CD4-positive, alpha-beta memory T cell (primary cell): ENCODE measurements at regions not wholly inside any gene's neighbourhood (a gene's known extent, or its start where the extent isn't known, plus 50 kb on each side); places are given as distances from the start of the nearest gene placed in this dataset.
"Not testable (repeated sequence)": the region's sequence is repeated elsewhere in the genome, so short reads cannot be mapped to it uniquely, and the experiment has no call there.

ENCODE experiments used
- CTCF ChIA-PET: fragments of 350-600 bp; sonication (Branson Sonifier 250); formaldehyde crosslinking; loops from one replicate; lab custom pipeline; 2021; ENCODE audit warnings: inconsistent platforms; ENCODE audit not compliant: partially characterized antibody; lab: Charles Lee
- POLR2A ChIA-PET: fragments of 350-600 bp; sonication (Branson Sonifier 250); formaldehyde crosslinking; loops from one replicate; lab custom pipeline; 2021; ENCODE audit not compliant: partially characterized antibody; lab: Charles Lee
- DNase-seq, 5 donors: peaks; one replicate each; pipeline versions ENCODE4 v3.0.0 to v3.0.0-alpha.2; 2020 to 2022; ENCODE audit warnings: mixed read lengths in 1 of 5
- H3K27ac ChIP-seq: one replicate; pipeline ENCODE4 v1.7.0; 2013; ENCODE audit warnings: low read depth, low read length
- H3K27me3 ChIP-seq: 2 replicates; pipeline ENCODE4 v1.7.0; 2013; ENCODE audit warnings: mild to moderate bottlenecking, low read length, moderate library complexity; ENCODE audit not compliant: insufficient read depth
- H3K36me3 ChIP-seq: 2 replicates; pipeline ENCODE4 v1.7.0; 2013; ENCODE audit warnings: mild to moderate bottlenecking, low read length, moderate library complexity; ENCODE audit not compliant: insufficient read depth
- H3K4me1 ChIP-seq: 2 replicates; pipeline ENCODE4 v1.7.0; 2013; ENCODE audit warnings: mild to moderate bottlenecking, low read length, moderate library complexity; ENCODE audit not compliant: insufficient read depth
- H3K4me3 ChIP-seq, 2 donors: one replicate each; pipeline ENCODE4 v1.7.0; 2013; ENCODE audit warnings: low read length in 2 of 2, mild to moderate bottlenecking in 1 of 2
- H3K9me3 ChIP-seq, 2 donors: one replicate each; pipeline ENCODE4 v1.7.0; 2013; ENCODE audit warnings: low read length in 2 of 2, control low read depth in 1 of 2; ENCODE audit not compliant: control insufficient read depth in 1 of 2
- H3K27ac Mint-ChIP-seq, 7 donors: one replicate each; pipeline ENCODE4 v1.8.0; 2020 to 2021; ENCODE audit warnings: mixed read lengths in 7 of 7, mild to moderate bottlenecking in 6 of 7, inconsistent platforms in 3 of 7, moderate library complexity in 3 of 7
- H3K27me3 Mint-ChIP-seq, 2 donors: one replicate each; pipeline ENCODE4 v1.8.0; 2020 to 2021; ENCODE audit warnings: mixed read lengths in 2 of 2
- H3K36me3 Mint-ChIP-seq, 2 donors: one replicate each; pipeline ENCODE4 v1.8.0; 2020 to 2021; ENCODE audit warnings: mixed read lengths in 2 of 2, inconsistent platforms in 1 of 2, mild to moderate bottlenecking in 1 of 2
- H3K4me1 Mint-ChIP-seq, 4 donors: one replicate each; pipeline ENCODE4 v1.8.0; 2020 to 2021; ENCODE audit warnings: mixed read lengths in 4 of 4, mild to moderate bottlenecking in 1 of 4
- H3K4me3 Mint-ChIP-seq, 8 donors: one replicate each; pipeline ENCODE4 v1.8.0; 2020 to 2021; ENCODE audit warnings: mixed read lengths in 8 of 8, mild to moderate bottlenecking in 7 of 8, moderate library complexity in 6 of 8, inconsistent platforms in 3 of 8
- H3K9me3 Mint-ChIP-seq, 8 donors: one replicate each; pipeline ENCODE4 v1.8.0; 2020 to 2021; ENCODE audit warnings: mixed read lengths in 8 of 8, mild to moderate bottlenecking in 5 of 8, inconsistent platforms in 3 of 8, moderate library complexity in 1 of 8
- intact Hi-C: fragments of 100-400 bp; cut with micrococcal nuclease; formaldehyde crosslinking; loops from one replicate; pipeline ENCODE4 v1.15.1; 2023

- DNase-seq, H3K27ac ChIP-seq, intact Hi-C loops, H3K9me3 ChIP-seq, H3K27ac Mint-ChIP-seq, H3K4me1 Mint-ChIP-seq, H3K4me1 ChIP-seq, POLR2A ChIA-PET, H3K27me3 ChIP-seq, CTCF ChIA-PET, H3K36me3 Mint-ChIP-seq, H3K4me3 ChIP-seq, H3K36me3 ChIP-seq: not testable (repeated sequence)
- peaks cover 0 to 20% (median 9%) of the 10 kb centered on the region in 8 donors for H3K9me3 Mint-ChIP-seq
- H3K27me3 Mint-ChIP-seq, result peaks cover 14 to 22% of the 10 kb centered on the region in 2 donors
- peak overlapping the region in 2 of 8 donors; percentile 22 to 41 for H3K4me3 Mint-ChIP-seq
These were observed 505.0 kb downstream of the PRIM2 start for GRCh38 chr6:57822448-57822847.

- H3K27me3 Mint-ChIP-seq, result peaks cover 14 to 22% of the 10 kb centered on the region in 2 donors
- DNase-seq, result no peak
- H3K36me3 Mint-ChIP-seq, result no peaks in the 10 kb centered on the region
- Histone ChIP-seq H3K36me3 (no peaks in the 10 kb centered on the region), H3K9me3 (no peaks in the 10 kb centered on the region), H3K4me1 (no peaks in the 10 kb centered on the region), H3K27ac (no peak overlapping the region), H3K27me3 (no peaks in the 10 kb centered on the region), H3K4me3 (no peak overlapping the region)
- peaks cover 0 to 3% (median 0%) of the 10 kb centered on the region in 4 donors for H3K4me1 Mint-ChIP-seq
- intact Hi-C loops, result no loop called here
- ChIA-PET CTCF (no interaction called here), POLR2A (no interaction called here)
- H3K27ac Mint-ChIP-seq, result no peak overlapping the region
- peaks cover 0 to 20% (median 9%) of the 10 kb centered on the region in 8 donors for H3K9me3 Mint-ChIP-seq
- no peak overlapping the region for H3K4me3 Mint-ChIP-seq
These were observed 505.5 kb downstream of the PRIM2 start for GRCh38 chr6:57822896-57823358.

GRCh38 chr6:57837622-57838209 lies 520.3 kb downstream of the PRIM2 start:
- DNase-seq, H3K27ac Mint-ChIP-seq, H3K4me3 Mint-ChIP-seq, H3K4me3 ChIP-seq, H3K36me3 ChIP-seq, H3K27me3 ChIP-seq, H3K9me3 Mint-ChIP-seq, H3K4me1 Mint-ChIP-seq, intact Hi-C loops, H3K27ac ChIP-seq, H3K9me3 ChIP-seq, CTCF ChIA-PET, H3K27me3 Mint-ChIP-seq, H3K36me3 Mint-ChIP-seq, POLR2A ChIA-PET, H3K4me1 ChIP-seq: not testable (repeated sequence)

- H3K4me1 ChIP-seq, H3K36me3 ChIP-seq, intact Hi-C loops, CTCF ChIA-PET, H3K4me1 Mint-ChIP-seq, H3K9me3 ChIP-seq, H3K9me3 Mint-ChIP-seq, H3K27me3 ChIP-seq, H3K36me3 Mint-ChIP-seq, H3K27ac ChIP-seq, H3K4me3 ChIP-seq, H3K27me3 Mint-ChIP-seq, H3K27ac Mint-ChIP-seq, DNase-seq, POLR2A ChIA-PET, H3K4me3 Mint-ChIP-seq: not testable (repeated sequence)
These were observed 524.1 kb downstream of the PRIM2 start for GRCh38 chr6:57841551-57841950.

- H3K27me3 Mint-ChIP-seq, H3K27me3 ChIP-seq, H3K9me3 ChIP-seq, CTCF ChIA-PET, H3K36me3 Mint-ChIP-seq, DNase-seq, intact Hi-C loops, H3K9me3 Mint-ChIP-seq, H3K4me1 ChIP-seq, H3K4me3 Mint-ChIP-seq, H3K4me3 ChIP-seq, H3K27ac Mint-ChIP-seq, H3K27ac ChIP-seq, H3K4me1 Mint-ChIP-seq, H3K36me3 ChIP-seq, POLR2A ChIA-PET: not testable (repeated sequence)
These were observed 536.4 kb downstream of the PRIM2 start for GRCh38 chr6:57853745-57854407.

- H3K4me1 Mint-ChIP-seq, CTCF ChIA-PET, H3K9me3 ChIP-seq, H3K27ac Mint-ChIP-seq, POLR2A ChIA-PET, H3K36me3 ChIP-seq, H3K27me3 ChIP-seq, H3K9me3 Mint-ChIP-seq, H3K4me3 Mint-ChIP-seq, intact Hi-C loops, H3K4me3 ChIP-seq, DNase-seq, H3K27me3 Mint-ChIP-seq, H3K4me1 ChIP-seq, H3K27ac ChIP-seq, H3K36me3 Mint-ChIP-seq: not testable (repeated sequence)
These were observed 543.3 kb downstream of the PRIM2 start for GRCh38 chr6:57860481-57861315.

- H3K4me3 ChIP-seq, CTCF ChIA-PET, H3K36me3 ChIP-seq, POLR2A ChIA-PET, H3K4me1 Mint-ChIP-seq, DNase-seq, H3K4me3 Mint-ChIP-seq, H3K36me3 Mint-ChIP-seq, H3K27ac ChIP-seq, H3K9me3 Mint-ChIP-seq, H3K27me3 ChIP-seq, H3K27ac Mint-ChIP-seq, H3K4me1 ChIP-seq, H3K27me3 Mint-ChIP-seq, H3K9me3 ChIP-seq, intact Hi-C loops: not testable (repeated sequence)
These were observed 552.7 kb downstream of the PRIM2 start for GRCh38 chr6:57870083-57870482.
